Fibroblast of skin of left quadriceps (primary cell): ENCODE measurements at regions not wholly inside any gene's neighbourhood (a gene's known extent, or its start where the extent isn't known, plus 50 kb on each side); places are given as distances from the start of the nearest gene placed in this dataset.

Experiments used
- DNase-seq, 2 experiments: peaks; one replicate each; pipeline ENCODE4 v3.0.0-alpha.2; 2013; ENCODE audit warnings: low read depth in 2 of 2

GRCh38 chr10:52889611-52890010 is 117.0 kb upstream of the MBL2 start:
- DNase-seq, result no peak

DNA sequence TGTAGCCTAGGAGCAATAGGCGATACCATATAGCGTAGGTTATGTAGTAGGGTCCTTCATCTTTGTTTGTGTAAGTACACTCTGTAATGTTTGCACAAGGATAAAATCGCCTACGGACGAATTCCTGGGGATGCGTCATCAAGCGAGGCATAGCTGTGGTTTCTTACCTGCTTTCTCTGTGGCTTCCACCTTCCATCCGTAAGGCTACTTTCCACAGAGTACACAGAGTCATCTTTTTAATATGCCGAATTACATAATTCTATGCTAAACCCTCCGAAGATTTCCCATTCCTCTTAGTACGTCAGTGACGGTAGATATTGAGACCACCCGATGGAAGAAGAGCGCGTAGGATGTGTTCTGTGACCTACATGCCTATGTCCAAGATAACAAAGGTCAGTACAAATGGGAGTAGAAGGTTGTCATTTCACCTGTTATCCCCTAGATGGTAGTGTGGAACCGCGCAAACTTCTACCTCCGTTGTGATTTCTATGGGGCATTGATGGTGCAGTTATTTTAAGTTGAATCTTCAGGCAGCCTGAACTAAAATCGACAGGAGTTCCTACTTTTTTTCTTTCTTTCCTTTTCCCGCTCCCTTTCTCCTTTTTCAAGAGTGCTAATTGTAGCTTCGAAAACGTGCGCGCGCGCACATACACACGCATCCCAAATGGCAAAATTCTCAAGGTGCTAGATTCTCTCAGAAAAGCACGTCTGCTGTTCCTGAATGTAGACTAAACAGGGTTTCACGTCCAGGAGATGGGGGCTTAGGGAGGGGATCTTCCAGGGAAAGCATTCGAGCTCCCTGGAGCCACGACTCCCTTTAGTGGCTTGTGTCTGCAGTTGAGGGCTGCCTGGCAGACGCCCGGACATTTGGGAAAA is 111.7 kb upstream of the MBL2 start:
- peak; percentile 29 to 38 for DNase-seq

DNA sequence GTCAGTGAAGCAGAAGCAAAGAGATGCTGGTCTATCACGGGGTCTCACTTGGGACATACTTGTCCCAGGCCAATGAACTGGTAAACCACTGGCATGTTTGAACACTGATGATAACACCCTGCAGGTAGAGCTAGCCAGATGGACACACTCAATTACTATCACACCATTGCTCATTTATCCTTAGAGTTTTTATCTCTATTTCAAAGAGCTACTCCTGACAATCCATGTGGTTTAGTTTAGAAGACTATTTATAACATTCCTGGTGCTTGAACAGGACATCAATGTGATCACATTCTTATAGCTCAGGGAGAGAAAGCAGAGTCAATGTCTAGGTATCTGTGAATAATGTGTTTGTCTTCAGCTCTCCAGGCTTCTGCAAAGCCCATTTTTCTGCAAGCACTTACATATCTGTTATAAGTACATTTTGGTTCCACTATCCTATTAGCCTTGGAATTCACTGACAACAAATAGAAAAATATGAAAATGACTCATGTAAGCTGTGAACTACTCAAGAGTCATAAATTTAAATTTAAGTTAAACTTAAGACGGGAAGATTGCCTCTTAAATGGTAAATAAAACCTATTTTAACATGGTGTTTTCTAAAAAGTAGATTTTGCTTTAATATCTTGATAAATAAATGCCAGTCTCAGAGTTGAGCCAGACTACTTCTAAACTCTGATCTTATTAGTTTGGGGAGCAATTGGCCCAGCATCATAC is 106.7 kb upstream of the MBL2 start:
- DNase-seq, result peak; percentile 42 to 48

GRCh38 chr10:52877451-52877850 is 104.9 kb upstream of the MBL2 start:
- no peak for DNase-seq

GRCh38 chr10:52875336-52875735 is 102.8 kb upstream of the MBL2 start:
- no peak for DNase-seq

DNA sequence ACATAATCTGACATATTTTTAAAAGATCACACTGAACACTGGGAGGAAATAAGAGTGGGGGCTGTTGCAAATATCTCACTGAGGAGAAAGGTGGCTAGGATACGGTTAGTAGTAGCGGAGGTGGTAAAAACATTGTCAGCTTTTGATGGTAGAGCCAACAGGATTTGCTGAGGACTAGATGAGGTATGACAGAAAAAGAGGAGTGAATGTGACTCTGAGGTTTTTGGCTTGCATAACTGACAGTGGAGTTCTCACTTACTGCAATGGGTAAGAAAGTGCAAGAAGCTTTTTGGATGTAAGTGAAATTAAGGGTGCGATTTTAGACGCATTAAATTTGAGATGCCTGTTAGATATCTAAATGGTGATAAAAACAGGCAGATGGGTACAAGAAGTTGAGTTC is 102.0 kb upstream of the MBL2 start:
- no peak for DNase-seq

GRCh38 chr10:52871191-52871843 is 98.7 kb upstream of the MBL2 start:
- no peak for DNase-seq

GRCh38 chr10:52870562-52870961 is 98.0 kb upstream of the MBL2 start:
- DNase-seq, result no peak

DNA sequence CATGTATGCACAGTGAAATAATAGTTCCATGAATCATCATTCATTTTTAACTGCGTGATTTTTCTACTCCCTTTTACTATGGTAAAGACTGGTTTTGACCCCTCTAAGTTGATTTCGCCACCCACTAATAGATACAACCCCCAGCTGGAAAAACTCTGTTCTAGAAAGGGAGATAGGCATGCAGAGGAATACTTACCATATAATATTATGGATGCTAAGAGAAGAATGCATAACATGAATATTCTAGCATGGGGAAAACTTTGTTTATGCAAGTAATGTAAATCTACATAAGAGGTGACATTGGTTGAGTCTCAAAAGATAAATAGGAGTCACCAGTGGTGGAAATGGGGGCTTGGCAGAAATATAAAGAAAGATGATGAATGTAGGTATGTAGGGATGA is 97.3 kb upstream of the MBL2 start:
- DNase-seq, result no peak

DNA sequence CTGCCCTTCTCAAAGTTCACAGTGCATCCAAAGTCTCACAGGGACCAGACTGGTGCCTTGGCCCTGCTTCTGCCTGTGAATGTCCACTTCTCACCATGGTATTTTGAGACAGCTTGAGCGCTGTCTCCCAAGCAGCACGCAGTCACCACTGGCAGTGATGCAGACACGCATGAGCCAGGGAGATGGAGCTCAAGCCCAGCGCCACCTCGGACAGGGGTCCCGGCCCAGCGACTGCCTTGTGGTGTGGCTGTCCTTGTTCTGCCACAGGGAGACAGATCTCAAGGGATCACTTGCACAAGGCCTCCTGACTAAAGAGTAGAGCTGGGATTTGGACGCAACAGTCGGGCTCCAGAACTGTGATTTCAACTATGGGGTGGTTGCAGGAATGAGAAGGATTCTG is 92.6 kb upstream of the MBL2 start:
- no peak for DNase-seq

GRCh38 chr10:52864201-52865106 is 91.9 kb upstream of the MBL2 start:
- DNase-seq, result peak; percentile 88 to 90

GRCh38 chr10:52858722-52859121 is 86.1 kb upstream of the MBL2 start:
- no peak for DNase-seq

DNA sequence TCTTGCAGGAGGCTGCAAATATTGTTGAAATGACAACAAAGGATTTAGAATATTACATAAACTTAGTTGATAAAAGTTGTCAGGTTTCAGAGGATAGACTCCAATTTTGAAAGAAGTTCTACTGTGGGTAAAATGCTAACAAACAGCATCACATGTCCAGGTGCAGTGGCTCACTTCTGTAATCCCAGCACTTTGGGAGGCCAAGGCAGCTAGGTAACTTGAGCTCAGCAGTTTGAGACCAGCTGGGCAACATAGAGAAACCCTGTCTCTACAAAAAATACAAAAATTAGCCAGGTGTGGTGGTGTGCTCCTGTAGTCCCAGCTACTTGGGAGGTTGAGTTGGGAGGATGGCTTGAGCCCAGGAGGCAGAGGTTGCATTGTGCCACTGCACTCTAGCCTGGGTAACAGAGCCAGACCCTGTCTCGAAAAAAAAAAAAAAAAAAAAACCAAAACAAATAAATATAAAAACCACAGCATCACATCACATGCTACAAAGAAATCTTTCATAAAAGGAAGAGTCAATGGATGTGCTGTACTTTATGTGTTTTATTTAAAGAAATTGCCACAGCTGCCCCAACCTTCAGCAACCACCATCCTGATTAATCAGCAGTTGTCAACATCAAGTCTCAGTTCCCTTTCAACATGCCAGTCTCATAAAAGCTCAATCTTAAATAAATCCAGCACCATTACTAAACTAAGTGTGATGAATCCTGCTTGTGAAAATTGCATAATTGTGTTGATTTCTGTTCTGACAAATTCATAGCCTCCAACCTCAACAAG is 83.2 kb upstream of the MBL2 start:
- DNase-seq, result no peak

DNA sequence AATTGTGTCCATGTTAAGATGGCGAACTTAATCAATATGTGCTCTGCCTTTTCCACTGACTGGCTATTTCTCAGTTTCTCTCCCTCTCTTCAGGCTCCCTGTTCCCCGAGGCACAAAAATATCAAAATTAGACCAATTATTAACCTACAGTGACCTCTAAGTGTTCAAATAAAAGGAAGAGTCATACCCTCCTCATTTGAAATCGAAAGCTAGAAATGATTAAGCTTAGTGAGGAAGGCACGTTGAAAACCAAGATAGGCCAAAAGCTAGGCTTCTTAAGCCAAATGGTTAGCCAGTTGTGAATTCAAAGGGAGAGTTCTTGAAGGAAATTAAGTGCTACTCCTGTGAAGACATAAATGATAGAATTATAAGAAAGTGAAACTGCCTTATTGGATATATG is 81.1 kb upstream of the MBL2 start:
- no peak for DNase-seq

- DNase-seq, result no peak
These were observed 64.2 kb upstream of the MBL2 start for GRCh38 chr10:52836816-52837215.
